ENCODE measurements at regions not wholly inside any gene's neighbourhood (a gene's known extent, or its start where the extent isn't known, plus 50 kb on each side); places are given as distances from the start of the nearest gene placed in this dataset.

- Histone ChIP-seq H3K9ac (ENCODE audit: low read depth in 1 of 3, low read length in 3 of 3) (no peak overlapping the region), H3K36me3 (ENCODE audit: control insufficient read depth in 3 of 3, insufficient read depth in 3 of 3, low read length in 3 of 3) (no peaks in the 10 kb centered on the region), H3K9me3 (ENCODE audit: control insufficient read depth in 3 of 3, low read length in 3 of 3) (no peaks in the 10 kb centered on the region), H3K27me3 (ENCODE audit: control insufficient read depth in 3 of 3, insufficient read depth in 3 of 3, low read length in 3 of 3) (no peaks in the 10 kb centered on the region), H3K27ac (ENCODE audit: low read depth, low read length) (no peak overlapping the region), H3K4me3 (ENCODE audit: low read length in 3 of 3) (no peak overlapping the region), H3K4me1 (ENCODE audit: control insufficient read depth in 3 of 3, insufficient read depth in 3 of 3, low read length in 3 of 3) (no peaks in the 10 kb centered on the region)
These were observed 638.3 kb upstream of the TMEM132C start for GRCh38 chr12:127628645-127629044.

DNA sequence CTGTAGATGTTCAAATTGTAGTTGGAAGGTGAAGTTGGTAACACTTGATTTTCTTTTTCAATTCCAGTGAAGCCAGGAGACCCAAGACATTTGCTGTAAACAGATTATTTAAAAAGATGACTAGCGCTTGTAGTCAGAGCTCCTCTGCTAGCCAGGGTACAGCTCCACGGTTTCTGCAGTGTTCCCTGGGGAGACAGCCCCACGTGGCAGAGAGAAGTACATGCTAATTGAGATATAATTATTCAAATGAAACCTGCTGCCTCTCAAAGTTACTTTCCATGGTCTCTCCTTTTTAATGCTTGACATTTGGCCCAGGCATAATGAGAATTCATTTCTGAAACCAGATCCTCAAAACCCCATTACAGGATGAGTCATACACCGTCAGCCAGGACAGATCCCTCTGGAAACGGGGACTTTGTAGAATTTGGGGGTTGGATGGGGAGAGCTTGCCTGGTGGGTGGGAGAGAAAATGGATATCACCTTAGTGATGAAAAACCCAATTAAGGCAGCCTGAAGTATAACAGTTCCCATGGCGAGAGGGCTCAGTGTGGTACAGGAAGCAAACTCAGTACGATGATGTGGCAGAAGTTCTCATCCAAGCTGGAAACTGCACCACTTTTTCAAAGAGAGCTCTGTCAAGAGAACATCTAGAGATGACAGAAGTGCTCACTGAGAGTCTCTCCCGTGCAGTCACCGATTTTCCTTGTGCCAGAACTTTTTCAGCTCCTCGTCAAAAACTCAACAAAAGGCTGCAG is 637.7 kb upstream of the TMEM132C start:
- H3K4me1 ChIP-seq (ENCODE audit: control insufficient read depth in 3 of 3, insufficient read depth in 3 of 3, low read length in 3 of 3), result no peaks in the 10 kb centered on the region
- H3K9ac ChIP-seq (ENCODE audit: low read depth in 1 of 3, low read length in 3 of 3), result no peak overlapping the region
- no peaks in the 10 kb centered on the region for H3K36me3 ChIP-seq (ENCODE audit: control insufficient read depth in 3 of 3, insufficient read depth in 3 of 3, low read length in 3 of 3)
- H3K27me3 ChIP-seq (ENCODE audit: control insufficient read depth in 3 of 3, insufficient read depth in 3 of 3, low read length in 3 of 3), result peaks cover 0 to 2% (median 0%) of the 10 kb centered on the region in 3 donors
- H3K9me3 ChIP-seq (ENCODE audit: control insufficient read depth in 3 of 3, low read length in 3 of 3), result no peaks in the 10 kb centered on the region
- H3K27ac ChIP-seq (ENCODE audit: low read depth, low read length), result no peak overlapping the region
- H3K4me3 ChIP-seq (ENCODE audit: low read length in 3 of 3), result no peak overlapping the region

DNA sequence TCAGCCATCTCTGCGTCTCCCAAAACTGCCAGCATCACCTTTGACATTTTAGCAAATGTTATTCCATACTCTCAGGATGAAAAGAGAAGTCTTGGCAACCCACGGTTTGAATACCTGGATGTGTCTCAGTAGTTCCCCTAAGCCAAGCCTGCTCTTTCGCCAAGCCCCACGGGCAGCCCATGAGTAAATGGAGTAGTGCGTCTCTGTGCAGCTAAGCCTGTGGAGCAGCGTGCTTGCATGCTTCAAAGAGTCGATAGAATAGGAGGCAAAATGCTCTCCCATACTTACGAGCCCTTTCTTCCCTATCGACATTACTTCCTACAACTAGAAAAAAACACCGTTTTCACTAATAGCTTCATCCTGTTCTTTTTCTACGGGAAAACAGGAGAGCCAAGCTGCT is 634.5 kb upstream of the TMEM132C start:
- Histone ChIP-seq H3K27me3 (ENCODE audit: control insufficient read depth in 3 of 3, insufficient read depth in 3 of 3, low read length in 3 of 3) (peaks cover 0 to 2% (median 0%) of the 10 kb centered on the region in 3 donors), H3K9ac (ENCODE audit: low read depth in 1 of 3, low read length in 3 of 3) (no peak overlapping the region), H3K9me3 (ENCODE audit: control insufficient read depth in 3 of 3, low read length in 3 of 3) (no peaks in the 10 kb centered on the region)

DNA sequence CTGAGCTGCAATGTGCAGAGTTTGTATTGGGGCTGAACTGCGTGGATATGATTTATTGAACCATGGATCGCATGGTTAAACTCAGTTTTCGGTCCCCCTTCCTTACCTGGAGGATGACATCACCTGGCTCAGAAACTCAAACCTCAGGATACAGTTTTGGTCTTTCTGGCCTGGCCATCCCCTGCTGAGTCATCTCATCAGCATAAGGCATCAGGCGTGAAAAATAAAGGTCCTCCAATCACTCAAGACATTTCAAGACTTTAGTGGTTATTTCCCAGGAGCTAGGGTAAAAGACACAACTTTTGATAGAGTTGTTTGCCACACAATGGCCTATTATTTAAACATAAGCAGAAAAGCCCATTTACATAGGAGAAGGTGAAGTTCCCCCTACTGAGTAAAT is 631.1 kb upstream of the TMEM132C start:
- H3K4me3 ChIP-seq (ENCODE audit: low read length in 3 of 3), result no peak overlapping the region
- H3K9me3 ChIP-seq (ENCODE audit: control insufficient read depth in 3 of 3, low read length in 3 of 3), result no peaks in the 10 kb centered on the region
- H3K4me1 ChIP-seq (ENCODE audit: control insufficient read depth in 3 of 3, insufficient read depth in 3 of 3, low read length in 3 of 3), result no peaks in the 10 kb centered on the region
- H3K9ac ChIP-seq (ENCODE audit: low read depth in 1 of 3, low read length in 3 of 3), result no peak overlapping the region
- H3K27ac ChIP-seq (ENCODE audit: low read depth, low read length), result no peak overlapping the region
- peaks cover 0 to 2% (median 0%) of the 10 kb centered on the region in 3 donors for H3K27me3 ChIP-seq (ENCODE audit: control insufficient read depth in 3 of 3, insufficient read depth in 3 of 3, low read length in 3 of 3)
- H3K36me3 ChIP-seq (ENCODE audit: control insufficient read depth in 3 of 3, insufficient read depth in 3 of 3, low read length in 3 of 3), result no peaks in the 10 kb centered on the region

More for the DNA sequence above, 634.5 kb upstream of the TMEM132C start:
- H3K27ac ChIP-seq (ENCODE audit: low read depth, low read length), result no peak overlapping the region
- H3K36me3 ChIP-seq (ENCODE audit: control insufficient read depth in 3 of 3, insufficient read depth in 3 of 3, low read length in 3 of 3), result no peaks in the 10 kb centered on the region
- no peaks in the 10 kb centered on the region for H3K4me1 ChIP-seq (ENCODE audit: control insufficient read depth in 3 of 3, insufficient read depth in 3 of 3, low read length in 3 of 3)
- no peak overlapping the region for H3K4me3 ChIP-seq (ENCODE audit: low read length in 3 of 3)

DNA sequence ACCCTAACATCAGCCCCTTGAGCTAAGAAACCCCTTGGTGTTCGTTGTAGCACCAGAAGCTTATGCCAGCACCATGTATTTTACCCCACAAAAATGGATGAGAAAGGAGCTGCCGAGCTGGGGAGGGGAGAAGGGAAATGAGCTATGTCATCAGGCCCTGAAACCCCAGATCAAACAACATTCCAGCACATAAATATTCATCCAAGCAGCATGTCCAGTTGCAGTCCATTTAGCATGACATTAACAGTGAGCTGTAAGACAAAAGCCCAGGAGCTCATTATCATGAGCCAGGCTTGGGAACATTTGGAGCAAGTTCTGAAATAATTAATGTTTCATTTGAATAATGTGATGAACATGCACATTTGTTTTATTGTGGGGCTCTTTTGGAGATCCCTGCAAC is 630.1 kb upstream of the TMEM132C start:
- Histone ChIP-seq H3K9me3 (ENCODE audit: control insufficient read depth in 3 of 3, low read length in 3 of 3) (no peaks in the 10 kb centered on the region), H3K4me1 (ENCODE audit: control insufficient read depth in 3 of 3, insufficient read depth in 3 of 3, low read length in 3 of 3) (no peaks in the 10 kb centered on the region), H3K4me3 (ENCODE audit: low read length in 3 of 3) (no peak overlapping the region), H3K27me3 (ENCODE audit: control insufficient read depth in 3 of 3, insufficient read depth in 3 of 3, low read length in 3 of 3) (peaks cover 0 to 2% (median 0%) of the 10 kb centered on the region in 3 donors), H3K27ac (ENCODE audit: low read depth, low read length) (no peak overlapping the region), H3K9ac (ENCODE audit: low read depth in 1 of 3, low read length in 3 of 3) (no peak overlapping the region), H3K36me3 (ENCODE audit: control insufficient read depth in 3 of 3, insufficient read depth in 3 of 3, low read length in 3 of 3) (no peaks in the 10 kb centered on the region)

- H3K9me3 ChIP-seq (ENCODE audit: control insufficient read depth in 3 of 3, low read length in 3 of 3), result no peaks in the 10 kb centered on the region
- H3K27ac ChIP-seq (ENCODE audit: low read depth, low read length), result no peak overlapping the region
- H3K4me1 ChIP-seq (ENCODE audit: control insufficient read depth in 3 of 3, insufficient read depth in 3 of 3, low read length in 3 of 3), result no peaks in the 10 kb centered on the region
- no peak overlapping the region for H3K4me3 ChIP-seq (ENCODE audit: low read length in 3 of 3)
- H3K9ac ChIP-seq (ENCODE audit: low read depth in 1 of 3, low read length in 3 of 3), result no peak overlapping the region
- no peaks in the 10 kb centered on the region for H3K27me3 ChIP-seq (ENCODE audit: control insufficient read depth in 3 of 3, insufficient read depth in 3 of 3, low read length in 3 of 3)
- no peaks in the 10 kb centered on the region for H3K36me3 ChIP-seq (ENCODE audit: control insufficient read depth in 3 of 3, insufficient read depth in 3 of 3, low read length in 3 of 3)
These were observed 626.6 kb upstream of the TMEM132C start for GRCh38 chr12:127640181-127640886.

- no peaks in the 10 kb centered on the region for H3K9me3 ChIP-seq (ENCODE audit: control insufficient read depth in 3 of 3, low read length in 3 of 3)
- H3K4me1 ChIP-seq (ENCODE audit: control insufficient read depth in 3 of 3, insufficient read depth in 3 of 3, low read length in 3 of 3), result no peaks in the 10 kb centered on the region
- H3K27ac ChIP-seq (ENCODE audit: low read depth, low read length), result no peak overlapping the region
- H3K36me3 ChIP-seq (ENCODE audit: control insufficient read depth in 3 of 3, insufficient read depth in 3 of 3, low read length in 3 of 3), result no peaks in the 10 kb centered on the region
- H3K27me3 ChIP-seq (ENCODE audit: control insufficient read depth in 3 of 3, insufficient read depth in 3 of 3, low read length in 3 of 3), result no peaks in the 10 kb centered on the region
- no peak overlapping the region for H3K9ac ChIP-seq (ENCODE audit: low read depth in 1 of 3, low read length in 3 of 3)
- H3K4me3 ChIP-seq (ENCODE audit: low read length in 3 of 3), result no peak overlapping the region
These were observed 624.8 kb upstream of the TMEM132C start for GRCh38 chr12:127642208-127642607.

GRCh38 chr12:127648321-127648720 is 618.6 kb upstream of the TMEM132C start:
- Histone ChIP-seq H3K36me3 (ENCODE audit: control insufficient read depth in 3 of 3, insufficient read depth in 3 of 3, low read length in 3 of 3) (no peaks in the 10 kb centered on the region), H3K27me3 (ENCODE audit: control insufficient read depth in 3 of 3, insufficient read depth in 3 of 3, low read length in 3 of 3) (no peaks in the 10 kb centered on the region), H3K9me3 (ENCODE audit: control insufficient read depth in 3 of 3, low read length in 3 of 3) (no peaks in the 10 kb centered on the region)

DNA sequence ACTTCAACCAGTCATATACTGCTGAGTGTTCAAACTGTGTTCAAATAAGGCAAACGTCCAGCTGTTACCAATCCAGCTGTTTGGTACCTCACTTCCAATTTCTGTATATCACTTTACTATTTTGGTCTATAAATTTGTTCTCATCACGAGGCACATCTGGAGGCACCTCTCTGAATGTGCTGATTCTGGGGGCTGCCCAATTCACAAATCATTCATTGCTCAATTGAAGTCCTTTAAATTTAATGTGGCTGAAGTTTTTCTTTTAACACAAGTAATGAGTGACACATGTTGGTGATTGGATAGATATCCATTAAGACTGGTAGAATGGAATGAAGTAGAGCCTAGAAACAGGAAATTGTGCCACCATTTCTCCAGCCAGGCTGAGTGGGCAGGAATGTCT is 617.0 kb upstream of the TMEM132C start:
- no peaks in the 10 kb centered on the region for H3K9me3 ChIP-seq (ENCODE audit: control insufficient read depth in 3 of 3, low read length in 3 of 3)
- no peak overlapping the region for H3K27ac ChIP-seq (ENCODE audit: low read depth, low read length)
- H3K9ac ChIP-seq (ENCODE audit: low read depth in 1 of 3, low read length in 3 of 3), result no peak overlapping the region
- H3K4me1 ChIP-seq (ENCODE audit: control insufficient read depth in 3 of 3, insufficient read depth in 3 of 3, low read length in 3 of 3), result no peaks in the 10 kb centered on the region
- H3K36me3 ChIP-seq (ENCODE audit: control insufficient read depth in 3 of 3, insufficient read depth in 3 of 3, low read length in 3 of 3), result no peaks in the 10 kb centered on the region
- no peaks in the 10 kb centered on the region for H3K27me3 ChIP-seq (ENCODE audit: control insufficient read depth in 3 of 3, insufficient read depth in 3 of 3, low read length in 3 of 3)
- no peak overlapping the region for H3K4me3 ChIP-seq (ENCODE audit: low read length in 3 of 3)

More at GRCh38 chr12:127648321-127648720, 618.6 kb upstream of the TMEM132C start:
- Histone ChIP-seq H3K4me3 (ENCODE audit: low read length in 3 of 3) (no peak overlapping the region), H3K27ac (ENCODE audit: low read depth, low read length) (no peak overlapping the region), H3K4me1 (ENCODE audit: control insufficient read depth in 3 of 3, insufficient read depth in 3 of 3, low read length in 3 of 3) (no peaks in the 10 kb centered on the region), H3K9ac (ENCODE audit: low read depth in 1 of 3, low read length in 3 of 3) (no peak overlapping the region)

DNA sequence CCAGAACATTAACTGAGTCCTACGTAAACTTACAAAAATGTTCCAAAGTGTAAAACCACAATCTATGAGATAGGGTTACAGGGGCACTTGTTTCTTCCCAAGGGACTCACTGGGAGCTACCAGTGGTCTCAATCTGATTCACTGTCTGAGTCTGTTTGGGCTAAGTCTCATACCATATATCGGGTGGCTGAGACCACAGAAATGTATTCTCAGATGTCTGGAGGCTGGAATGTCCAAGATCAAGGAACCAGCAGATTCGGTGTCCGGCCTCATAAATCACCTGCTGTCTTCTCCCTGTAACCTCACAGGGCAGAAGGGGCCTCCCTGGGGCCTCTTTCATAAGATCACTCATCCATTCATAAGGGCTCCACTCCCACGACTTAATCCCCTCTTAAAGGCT is 616.3 kb upstream of the TMEM132C start:
- no peaks in the 10 kb centered on the region for H3K36me3 ChIP-seq (ENCODE audit: control insufficient read depth in 3 of 3, insufficient read depth in 3 of 3, low read length in 3 of 3)
- H3K4me1 ChIP-seq (ENCODE audit: control insufficient read depth in 3 of 3, insufficient read depth in 3 of 3, low read length in 3 of 3), result no peaks in the 10 kb centered on the region
- H3K9ac ChIP-seq (ENCODE audit: low read depth in 1 of 3, low read length in 3 of 3), result no peak overlapping the region
- no peak overlapping the region for H3K4me3 ChIP-seq (ENCODE audit: low read length in 3 of 3)
- H3K27ac ChIP-seq (ENCODE audit: low read depth, low read length), result no peak overlapping the region
- no peaks in the 10 kb centered on the region for H3K27me3 ChIP-seq (ENCODE audit: control insufficient read depth in 3 of 3, insufficient read depth in 3 of 3, low read length in 3 of 3)
- H3K9me3 ChIP-seq (ENCODE audit: control insufficient read depth in 3 of 3, low read length in 3 of 3), result no peaks in the 10 kb centered on the region

Data from skeletal muscle tissue (tissue), 3 donors.